ENCODE measurements at regions not wholly inside any gene's neighbourhood (a gene's known extent, or its start where the extent isn't known, plus 50 kb on each side); places are given as distances from the start of the nearest gene placed in this dataset.

DNA sequence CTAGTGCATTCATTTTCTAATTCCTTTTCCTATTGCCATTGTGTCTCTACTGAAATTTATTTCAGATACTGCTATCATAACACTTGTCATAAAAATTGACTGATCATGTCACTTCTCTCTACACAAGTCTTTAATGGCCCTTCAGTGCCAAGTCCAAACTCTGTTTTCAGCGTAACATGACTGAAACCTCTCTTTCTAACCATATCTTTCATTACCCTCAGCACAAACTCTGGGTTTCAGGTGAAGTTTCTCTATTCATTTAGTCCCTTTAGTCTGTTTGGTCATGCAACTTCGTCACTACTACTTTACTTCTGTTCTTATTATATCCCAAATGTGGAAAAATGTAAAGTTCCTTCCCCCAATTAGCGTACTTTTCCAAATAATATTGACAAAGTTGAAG, 234.9 kb downstream of the OGFRL1 start:
- H2AFZ ChIP-seq (ENCODE audit: insufficient read depth, low read depth, low read length, poor library complexity, severe bottlenecking), result no peak overlapping the region
- no peak overlapping the region for H3K4me2 ChIP-seq (replicated peaks; ENCODE audit: extremely low read depth, low read length, poor library complexity, severe bottlenecking)
- intact Hi-C loops (cut with micrococcal nuclease), result no loop called here
- H3K36me3 Mint-ChIP-seq, result no peaks in the 10 kb centered on the region
- H3K4me3 Mint-ChIP-seq, result no peak overlapping the region
- no peaks in the 10 kb centered on the region for H3K36me3 ChIP-seq (replicated peaks in 1 of 2; ENCODE audit: control insufficient read depth in 1 of 2, insufficient read depth in 2 of 2, low read length in 2 of 2)
- peaks cover 0 to 1% (median 0%) of the 10 kb centered on the region in 7 donors for H3K9me3 Mint-ChIP-seq
- peaks cover 0 to 8% (median 0%) of the 10 kb centered on the region in 3 donors for H3K27me3 Mint-ChIP-seq (ENCODE audit: low read depth in 3 of 3)
- TF ChIP-seq CTCF (IDR thresholded peaks at IDR 0.05), result no peak
- H3K9me3 ChIP-seq (replicated peaks in 1 of 2; ENCODE audit: control insufficient read depth in 1 of 2, insufficient read depth in 1 of 2, low read length in 2 of 2), result no peaks in the 10 kb centered on the region
- H3K9ac ChIP-seq (ENCODE audit: insufficient read depth, low read length, poor library complexity, severe bottlenecking), result no peak overlapping the region
- H3K27me3 ChIP-seq (ENCODE audit: control insufficient read depth in 2 of 2, insufficient read depth in 2 of 2, low read length in 2 of 2), result no peaks in the 10 kb centered on the region
- WGBS (ENCODE audit: insufficient coverage), result no CpG with 5 or more reads among the region's 3 CpGs
- no peaks in the 10 kb centered on the region for H3K79me2 ChIP-seq (ENCODE audit: insufficient read depth, low read length)
- peaks cover 6 to 10% of the 10 kb centered on the region in 2 donors for H3K4me1 ChIP-seq (ENCODE audit: control insufficient read depth in 1 of 2, insufficient read depth in 2 of 2, low read length in 2 of 2)
- no peak for DNase-seq
- H4K20me1 ChIP-seq (ENCODE audit: insufficient read depth, low read length), result no peaks in the 10 kb centered on the region
- no peak overlapping the region for H3K27ac ChIP-seq (ENCODE audit: low read depth in 1 of 2, low read length in 2 of 2)
- no peak overlapping the region for H3K27ac Mint-ChIP-seq
- no peak overlapping the region for H3K4me3 ChIP-seq (replicated peaks in 1 of 3; ENCODE audit: low read depth in 2 of 3, low read length in 3 of 3)
- peaks cover 10% of the 10 kb centered on the region for H3K4me1 Mint-ChIP-seq

GRCh38 chr6:71524201-71524600, 235.6 kb downstream of the OGFRL1 start:
- Histone ChIP-seq H3K36me3 (replicated peaks in 1 of 2; ENCODE audit: control insufficient read depth in 1 of 2, insufficient read depth in 2 of 2, low read length in 2 of 2) (no peaks in the 10 kb centered on the region), H3K9me3 (replicated peaks in 1 of 2; ENCODE audit: control insufficient read depth in 1 of 2, insufficient read depth in 1 of 2, low read length in 2 of 2) (no peaks in the 10 kb centered on the region), H3K4me3 (replicated peaks in 1 of 3; ENCODE audit: low read depth in 2 of 3, low read length in 3 of 3) (no peak overlapping the region), H2AFZ (ENCODE audit: insufficient read depth, low read depth, low read length, poor library complexity, severe bottlenecking) (no peak overlapping the region), H3K27me3 (ENCODE audit: control insufficient read depth in 2 of 2, insufficient read depth in 2 of 2, low read length in 2 of 2) (no peaks in the 10 kb centered on the region), H3K4me1 (ENCODE audit: control insufficient read depth in 1 of 2, insufficient read depth in 2 of 2, low read length in 2 of 2) (peaks cover 6 to 10% of the 10 kb centered on the region in 2 donors), H3K4me2 (replicated peaks; ENCODE audit: extremely low read depth, low read length, poor library complexity, severe bottlenecking) (no peak overlapping the region), H4K20me1 (ENCODE audit: insufficient read depth, low read length) (no peaks in the 10 kb centered on the region), H3K9ac (ENCODE audit: insufficient read depth, low read length, poor library complexity, severe bottlenecking) (no peak overlapping the region), H3K27ac (ENCODE audit: low read depth in 1 of 2, low read length in 2 of 2) (no peak overlapping the region), H3K79me2 (ENCODE audit: insufficient read depth, low read length) (no peaks in the 10 kb centered on the region)
- no peak for TF ChIP-seq CTCF (IDR thresholded peaks at IDR 0.05)
- no peaks in the 10 kb centered on the region for H3K36me3 Mint-ChIP-seq
- WGBS (ENCODE audit: insufficient coverage), result 82% methylated on average over 2 of the region's 4 CpGs
- DNase-seq, result no peak
- no peak overlapping the region for H3K4me3 Mint-ChIP-seq
- peaks cover 0 to 8% (median 0%) of the 10 kb centered on the region in 3 donors for H3K27me3 Mint-ChIP-seq (ENCODE audit: low read depth in 3 of 3)
- H3K27ac Mint-ChIP-seq, result no peak overlapping the region
- peaks cover 10% of the 10 kb centered on the region for H3K4me1 Mint-ChIP-seq
- H3K9me3 Mint-ChIP-seq, result peaks cover 0 to 1% (median 0%) of the 10 kb centered on the region in 7 donors
- intact Hi-C loops (cut with micrococcal nuclease), result no loop called here

Data from CD14-positive monocyte (primary cell).